WTC11 (cell line): ENCODE measurements at regions not wholly inside any gene's neighbourhood (a gene's known extent, or its start where the extent isn't known, plus 50 kb on each side); places are given as distances from the start of the nearest gene placed in this dataset.

ENCODE experiments used
- ATF2 ChIP-seq: sonication (generic); formaldehyde crosslinking; IDR thresholded peaks from 2 replicates; pipeline ENCODE4 v1.8.1; 2022; ENCODE audit warnings: low read depth, missing genetic modification reagents, borderline replicate concordance
- CBFB ChIP-seq: sonication (generic); formaldehyde crosslinking; IDR thresholded peaks from 2 replicates; pipeline ENCODE4 v1.8.1; 2022; ENCODE audit warnings: mild to moderate bottlenecking, low read depth, missing genetic modification reagents
- CREB1 ChIP-seq: sonication (generic); formaldehyde crosslinking; IDR thresholded peaks from 2 replicates; pipeline ENCODE4 v1.8.0; 2023; ENCODE audit warnings: mild to moderate bottlenecking, missing genetic modification reagents
- CTCF ChIP-seq: fragments of 200-600 bp; IDR thresholded peaks from 2 replicates; pipeline ENCODE4 v1.8.0; 2022; ENCODE audit warnings: antibody characterized with exemption
- KAT7 ChIP-seq: sonication (generic); formaldehyde crosslinking; IDR thresholded peaks from 2 replicates; pipeline ENCODE4 v1.8.1; 2023; ENCODE audit warnings: missing genetic modification reagents, mild to moderate bottlenecking, borderline replicate concordance
- PRDM15 ChIP-seq: sonication (generic); formaldehyde crosslinking; IDR thresholded peaks from 2 replicates; pipeline ENCODE4 v1.8.0; 2022; ENCODE audit warnings: missing genetic modification reagents
- TCF7 ChIP-seq: sonication (generic); formaldehyde crosslinking; IDR thresholded peaks from 2 replicates; pipeline ENCODE4 v1.8.0; 2022; ENCODE audit warnings: mild to moderate bottlenecking, low read depth, missing genetic modification reagents, moderate library complexity

GRCh38 chr2:2491964-2492363, 160.9 kb upstream of the MYT1L start:
- TF ChIP-seq CTCF (no peak), CBFB (no peak), ATF2 (no peak), KAT7 (CRISPR knock-in tag) (no peak), PRDM15 (no peak), TCF7 (CRISPR knock-in tag) (no peak), CREB1 (CRISPR knock-in tag) (no peak)
